Progenitor cell of endocrine pancreas (in vitro differentiated cells): ENCODE measurements at regions not wholly inside any gene's neighbourhood (a gene's known extent, or its start where the extent isn't known, plus 50 kb on each side); places are given as distances from the start of the nearest gene placed in this dataset.

Experiments used
- DNase-seq: peaks from one replicate; pipeline ENCODE4 v3.0.0; 2021; ENCODE audit warnings: low spot score; ENCODE audit not compliant: unreplicated experiment
- H3K27ac Mint-ChIP-seq: 2 replicates; pipeline ENCODE4 v1.8.0; 2021; ENCODE audit warnings: mild to moderate bottlenecking, moderate library complexity, mixed read lengths
- H3K27me3 Mint-ChIP-seq: 2 replicates; pipeline ENCODE4 v1.8.0; 2021; ENCODE audit warnings: mixed read lengths
- H3K36me3 Mint-ChIP-seq: 2 replicates; pipeline ENCODE4 v1.8.0; 2022; ENCODE audit warnings: mixed read lengths; ENCODE audit not compliant: insufficient read depth
- H3K4me1 Mint-ChIP-seq: 2 replicates; pipeline ENCODE4 v1.8.0; 2021; ENCODE audit warnings: low read depth, mixed read lengths
- H3K4me3 Mint-ChIP-seq: 2 replicates; pipeline ENCODE4 v1.8.0; 2021; ENCODE audit warnings: low read depth, mild to moderate bottlenecking, moderate library complexity, mixed read lengths
- H3K9me3 Mint-ChIP-seq: 2 replicates; pipeline ENCODE4 v1.8.0; 2021; ENCODE audit warnings: low read depth, mixed read lengths
- CTCF ChIP-seq: fragments of 200-600 bp; sonication (generic); IDR thresholded peaks from one replicate; pipeline ENCODE4 v1.5.0; 2021; ENCODE audit warnings: antibody characterized with exemption, mild to moderate bottlenecking; ENCODE audit not compliant: unreplicated experiment

- no peaks in the 10 kb centered on the region for H3K36me3 Mint-ChIP-seq
- H3K4me3 Mint-ChIP-seq, result no peak overlapping the region
- H3K27ac Mint-ChIP-seq, result no peak overlapping the region
- H3K9me3 Mint-ChIP-seq, result no peaks in the 10 kb centered on the region
- DNase-seq, result no peak
- TF ChIP-seq CTCF, result no peak
- H3K4me1 Mint-ChIP-seq, result no peaks in the 10 kb centered on the region
- H3K27me3 Mint-ChIP-seq, result peaks cover 43% of the 10 kb centered on the region
Measured at GRCh38 chr14:65833267-65833880, 420.8 kb downstream of the FUT8 start.

- DNase-seq, result no peak
- Mint-ChIP-seq H3K9me3 (no peaks in the 10 kb centered on the region), H3K36me3 (no peaks in the 10 kb centered on the region)
Measured at GRCh38 chr14:65834051-65834450, 421.5 kb downstream of the FUT8 start.

GRCh38 chr14:65834812-65835211, 422.3 kb downstream of the FUT8 start:
- Mint-ChIP-seq H3K4me3 (no peak overlapping the region), H3K4me1 (no peaks in the 10 kb centered on the region), H3K9me3 (no peaks in the 10 kb centered on the region), H3K27me3 (peaks cover 33% of the 10 kb centered on the region), H3K36me3 (no peaks in the 10 kb centered on the region), H3K27ac (no peak overlapping the region)
- DNase-seq, result no peak
- no peak for TF ChIP-seq CTCF

More at GRCh38 chr14:65834051-65834450, 421.5 kb downstream of the FUT8 start:
- Mint-ChIP-seq H3K27me3 (peaks cover 40% of the 10 kb centered on the region), H3K27ac (no peak overlapping the region), H3K4me1 (no peaks in the 10 kb centered on the region), H3K4me3 (no peak overlapping the region)
- TF ChIP-seq CTCF, result no peak

- Mint-ChIP-seq H3K4me3 (no peak overlapping the region), H3K27me3 (peaks cover 26% of the 10 kb centered on the region), H3K36me3 (no peaks in the 10 kb centered on the region), H3K4me1 (no peaks in the 10 kb centered on the region), H3K27ac (no peak overlapping the region), H3K9me3 (no peaks in the 10 kb centered on the region)
- no peak for DNase-seq
- TF ChIP-seq CTCF, result no peak
Measured at GRCh38 chr14:65835501-65835900, 423.0 kb downstream of the FUT8 start.

- no peaks in the 10 kb centered on the region for H3K4me1 Mint-ChIP-seq
- H3K9me3 Mint-ChIP-seq, result no peaks in the 10 kb centered on the region
- DNase-seq, result no peak
- TF ChIP-seq CTCF, result no peak
- H3K27me3 Mint-ChIP-seq, result peaks cover 28% of the 10 kb centered on the region
- no peak overlapping the region for H3K4me3 Mint-ChIP-seq
- H3K36me3 Mint-ChIP-seq, result no peaks in the 10 kb centered on the region
- peak overlapping the region; percentile 63 for H3K27ac Mint-ChIP-seq
Measured at GRCh38 chr14:65838565-65838964, 426.0 kb downstream of the FUT8 start.
